ENCODE measurements at regions not wholly inside any gene's neighbourhood (a gene's known extent, or its start where the extent isn't known, plus 50 kb on each side); places are given as distances from the start of the nearest gene placed in this dataset.

- Histone ChIP-seq H3K9me3 (no peaks in the 10 kb centered on the region), H3K4me3 (no peak overlapping the region), H3K27me3 (no peaks in the 10 kb centered on the region), H3K27ac (no peak overlapping the region), H3K36me3 (no peaks in the 10 kb centered on the region), H3K4me1 (no peaks in the 10 kb centered on the region)
- no peak for DNase-seq (ENCODE audit: low spot score in 2 of 2)
- TF ChIP-seq POLR2A (IDR thresholded peaks at IDR 0.05) (no peak), EP300 (IDR thresholded peaks at IDR 0.05) (no peak), CTCF (IDR thresholded peaks at IDR 0.05) (no peak), POLR2AphosphoS5 (IDR thresholded peaks at IDR 0.05) (no peak)
- WGBS: 35% methylated on average over 1 of the region's 1 CpG
Measured at GRCh38 chr6:17004269-17004668, 97.6 kb upstream of the STMND1 start.

GRCh38 chr6:17002123-17002522, 99.7 kb upstream of the STMND1 start:
- H3K9me3 ChIP-seq: no peaks in the 10 kb centered on the region
- TF ChIP-seq POLR2AphosphoS5 (IDR thresholded peaks at IDR 0.05) (no peak), CTCF (IDR thresholded peaks at IDR 0.05) (no peak), EP300 (IDR thresholded peaks at IDR 0.05) (no peak)
- no peaks in the 10 kb centered on the region for H3K36me3 ChIP-seq
- no peaks in the 10 kb centered on the region for H3K27me3 ChIP-seq
- 73% methylated on average over 2 of the region's 2 CpGs for WGBS
- no peaks in the 10 kb centered on the region for H3K4me1 ChIP-seq
- no peak overlapping the region for H3K27ac ChIP-seq
- H3K4me3 ChIP-seq: no peak overlapping the region
- no peak for DNase-seq (ENCODE audit: low spot score in 2 of 2)

GRCh38 chr6:17001188-17001587, 100.7 kb upstream of the STMND1 start:
- TF ChIP-seq CTCF (IDR thresholded peaks at IDR 0.05): no peak
- H3K36me3 ChIP-seq: no peaks in the 10 kb centered on the region
- H3K27me3 ChIP-seq: no peaks in the 10 kb centered on the region
- no peaks in the 10 kb centered on the region for H3K9me3 ChIP-seq
- H3K4me3 ChIP-seq: no peak overlapping the region
- no peak for DNase-seq (ENCODE audit: low spot score in 2 of 2)
- 72% methylated on average over 1 of the region's 1 CpG for WGBS
- no peak overlapping the region for H3K27ac ChIP-seq
- H3K4me1 ChIP-seq: no peaks in the 10 kb centered on the region

- Histone ChIP-seq H3K27ac (no peak overlapping the region), H3K4me1 (no peaks in the 10 kb centered on the region), H3K36me3 (no peaks in the 10 kb centered on the region), H3K4me3 (no peak overlapping the region), H3K27me3 (no peaks in the 10 kb centered on the region), H3K9me3 (no peaks in the 10 kb centered on the region)
- DNase-seq (ENCODE audit: low spot score in 2 of 2): no peak
- TF ChIP-seq EP300 (IDR thresholded peaks at IDR 0.05) (no peak), POLR2AphosphoS5 (IDR thresholded peaks at IDR 0.05) (peak in 1 of 3 donors; percentile 22), CTCF (IDR thresholded peaks at IDR 0.05) (no peak)
- WGBS: 13% methylated on average over 2 of the region's 2 CpGs
Measured at GRCh38 chr6:16999491-17000436, 102.1 kb upstream of the STMND1 start.

- Histone ChIP-seq H3K9me3 (no peaks in the 10 kb centered on the region), H3K4me1 (no peaks in the 10 kb centered on the region), H3K27me3 (no peaks in the 10 kb centered on the region), H3K4me3 (no peak overlapping the region), H3K27ac (no peak overlapping the region), H3K36me3 (no peaks in the 10 kb centered on the region)
- no peak for DNase-seq (ENCODE audit: low spot score in 2 of 2)
- TF ChIP-seq CTCF (IDR thresholded peaks at IDR 0.05) (no peak), POLR2A (IDR thresholded peaks at IDR 0.05) (no peak)
- WGBS: 73% methylated on average over 5 of the region's 5 CpGs
Measured at GRCh38 chr6:16998461-16998860, 103.4 kb upstream of the STMND1 start.

Data from suprapubic skin (tissue), 4 donors.